Skeletal muscle tissue (tissue), 3 donors: ENCODE measurements at regions not wholly inside any gene's neighbourhood (a gene's known extent, or its start where the extent isn't known, plus 50 kb on each side); places are given as distances from the start of the nearest gene placed in this dataset.

Experiments used
- H3K27ac ChIP-seq: one replicate; pipeline ENCODE4 v1.7.0; 2013; ENCODE audit warnings: mild to moderate bottlenecking, low read depth, low read length, inconsistent platforms
- H3K27me3 ChIP-seq, 3 donors: one replicate each; pipeline ENCODE4 v1.7.0; 2013; ENCODE audit warnings: low read length in 3 of 3; ENCODE audit not compliant: control insufficient read depth in 3 of 3, insufficient read depth in 3 of 3
- H3K36me3 ChIP-seq, 3 donors: one replicate each; pipeline ENCODE4 v1.7.0; 2013; ENCODE audit warnings: low read length in 3 of 3; ENCODE audit not compliant: control insufficient read depth in 3 of 3, insufficient read depth in 3 of 3
- H3K4me1 ChIP-seq, 3 donors: one replicate each; pipeline ENCODE4 v1.7.0; 2013; ENCODE audit warnings: low read length in 3 of 3, mild to moderate bottlenecking in 3 of 3; ENCODE audit not compliant: control insufficient read depth in 3 of 3, insufficient read depth in 3 of 3
- H3K4me3 ChIP-seq, 3 donors: one replicate each; pipeline ENCODE4 v1.7.0; 2013; ENCODE audit warnings: low read length in 3 of 3
- H3K9ac ChIP-seq, 3 donors: one replicate each; pipeline ENCODE4 v1.7.0; 2013; ENCODE audit warnings: low read length in 3 of 3, mild to moderate bottlenecking in 3 of 3, moderate library complexity in 2 of 3, low read depth in 1 of 3
- H3K9me3 ChIP-seq, 3 donors: one replicate each; pipeline ENCODE4 v1.7.0; 2013; ENCODE audit warnings: low read length in 3 of 3; ENCODE audit not compliant: control insufficient read depth in 3 of 3
- donor health status: Osteomylitis.

GRCh38 chr11:25758145-25758661 lies 573.7 kb upstream of the ANO3 start:
- Histone ChIP-seq H3K9me3 (peaks cover 0 to 4% (median 0%) of the 10 kb centered on the region in 3 donors), H3K4me1 (no peaks in the 10 kb centered on the region), H3K4me3 (no peak overlapping the region), H3K27me3 (no peaks in the 10 kb centered on the region), H3K9ac (no peak overlapping the region), H3K27ac (no peak overlapping the region), H3K36me3 (no peaks in the 10 kb centered on the region)

- no peaks in the 10 kb centered on the region for H3K36me3 ChIP-seq
- no peak overlapping the region for H3K27ac ChIP-seq
- H3K9ac ChIP-seq: no peak overlapping the region
- no peaks in the 10 kb centered on the region for H3K4me1 ChIP-seq
- H3K9me3 ChIP-seq: no peaks in the 10 kb centered on the region
- no peaks in the 10 kb centered on the region for H3K27me3 ChIP-seq
- H3K4me3 ChIP-seq: no peak overlapping the region
These were observed 565.5 kb upstream of the ANO3 start for GRCh38 chr11:25766332-25767015.

GRCh38 chr11:25769287-25769686 lies 562.6 kb upstream of the ANO3 start:
- H3K27me3 ChIP-seq: no peaks in the 10 kb centered on the region
- H3K9ac ChIP-seq: no peak overlapping the region
- H3K4me3 ChIP-seq: no peak overlapping the region
- no peaks in the 10 kb centered on the region for H3K9me3 ChIP-seq
- H3K36me3 ChIP-seq: no peaks in the 10 kb centered on the region
- no peaks in the 10 kb centered on the region for H3K4me1 ChIP-seq
- no peak overlapping the region for H3K27ac ChIP-seq

GRCh38 chr11:25771605-25772004 lies 560.3 kb upstream of the ANO3 start:
- H3K27me3 ChIP-seq: no peaks in the 10 kb centered on the region
- H3K9me3 ChIP-seq: no peaks in the 10 kb centered on the region
- H3K27ac ChIP-seq: no peak overlapping the region
- H3K9ac ChIP-seq: no peak overlapping the region
- H3K4me3 ChIP-seq: no peak overlapping the region
- no peaks in the 10 kb centered on the region for H3K4me1 ChIP-seq
- no peaks in the 10 kb centered on the region for H3K36me3 ChIP-seq

- H3K27me3 ChIP-seq: no peaks in the 10 kb centered on the region
- H3K4me3 ChIP-seq: no peak overlapping the region
- H3K4me1 ChIP-seq: no peaks in the 10 kb centered on the region
- no peak overlapping the region for H3K9ac ChIP-seq
- H3K27ac ChIP-seq: no peak overlapping the region
- H3K9me3 ChIP-seq: no peaks in the 10 kb centered on the region
- H3K36me3 ChIP-seq: no peaks in the 10 kb centered on the region
These were observed 556.3 kb upstream of the ANO3 start for GRCh38 chr11:25775603-25776002.

- H3K4me1 ChIP-seq: no peaks in the 10 kb centered on the region
- H3K36me3 ChIP-seq: no peaks in the 10 kb centered on the region
- no peaks in the 10 kb centered on the region for H3K27me3 ChIP-seq
- H3K9me3 ChIP-seq: no peaks in the 10 kb centered on the region
- no peak overlapping the region for H3K4me3 ChIP-seq
- H3K9ac ChIP-seq: no peak overlapping the region
- no peak overlapping the region for H3K27ac ChIP-seq
These were observed 555.7 kb upstream of the ANO3 start for GRCh38 chr11:25776238-25776637.

- H3K27ac ChIP-seq: no peak overlapping the region
- H3K4me3 ChIP-seq: no peak overlapping the region
- no peaks in the 10 kb centered on the region for H3K36me3 ChIP-seq
- no peaks in the 10 kb centered on the region for H3K9me3 ChIP-seq
- no peaks in the 10 kb centered on the region for H3K27me3 ChIP-seq
- H3K9ac ChIP-seq: no peak overlapping the region
- H3K4me1 ChIP-seq: no peaks in the 10 kb centered on the region
These were observed 554.6 kb upstream of the ANO3 start for GRCh38 chr11:25777343-25777742.

GRCh38 chr11:25779033-25779432 lies 552.9 kb upstream of the ANO3 start:
- Histone ChIP-seq H3K4me1 (no peaks in the 10 kb centered on the region), H3K4me3 (no peak overlapping the region), H3K36me3 (no peaks in the 10 kb centered on the region), H3K9ac (no peak overlapping the region), H3K9me3 (no peaks in the 10 kb centered on the region), H3K27me3 (no peaks in the 10 kb centered on the region), H3K27ac (no peak overlapping the region)

GRCh38 chr11:25787416-25787815 lies 544.5 kb upstream of the ANO3 start:
- H3K9ac ChIP-seq: no peak overlapping the region
- H3K9me3 ChIP-seq: no peaks in the 10 kb centered on the region
- no peaks in the 10 kb centered on the region for H3K27me3 ChIP-seq
- H3K36me3 ChIP-seq: no peaks in the 10 kb centered on the region
- no peak overlapping the region for H3K27ac ChIP-seq
- H3K4me1 ChIP-seq: no peaks in the 10 kb centered on the region
- no peak overlapping the region for H3K4me3 ChIP-seq

- Histone ChIP-seq H3K27ac (no peak overlapping the region), H3K4me1 (no peaks in the 10 kb centered on the region), H3K36me3 (no peaks in the 10 kb centered on the region), H3K9me3 (no peaks in the 10 kb centered on the region), H3K27me3 (no peaks in the 10 kb centered on the region), H3K4me3 (no peak overlapping the region), H3K9ac (no peak overlapping the region)
These were observed 541.5 kb upstream of the ANO3 start for GRCh38 chr11:25790396-25790795.
